Pancreas (tissue), 10 donors: ENCODE measurements at regions not wholly inside any gene's neighbourhood (a gene's known extent, or its start where the extent isn't known, plus 50 kb on each side); places are given as distances from the start of the nearest gene placed in this dataset.

Source experiments
- ATAC-seq, 4 donors: fragments of 200-7000 bp; cut with Tn5 transposase; one replicate each; pipeline versions ENCODE4 v1.8.0 to v1.9.1; 2020; ENCODE audit warnings: mild to moderate bottlenecking in 4 of 4, moderate library complexity in 4 of 4
- DNase-seq, 6 donors: peaks; one replicate each; pipeline ENCODE4 v3.0.0-alpha.2; 2020
- FAIRE-seq: peaks from 2 replicates; lab custom pipeline; 2012; peaks lifted over from hg19 to GRCh38; lab: Jason Lieb, UNC
- H3K27ac ChIP-seq, 4 donors: fragments of 200-600 bp; sonication (generic); 1 replicate in 3 of 4; 2 replicates in 1 of 4; pipeline versions ENCODE4 v1.5.0 to v1.8.0; 2020
- H3K27me3 ChIP-seq, 4 donors: fragments of 200-600 bp; one replicate each; pipeline ENCODE4 v1.8.0; 2021
- H3K36me3 ChIP-seq, 3 donors: fragments of 200-600 bp; sonication (generic) in 1 of 3; one replicate each; pipeline versions ENCODE4 v1.5.0 to v1.8.0; 2020 to 2021
- H3K4me1 ChIP-seq, 3 donors: fragments of 200-600 bp; one replicate each; pipeline ENCODE4 v1.8.0; 2021
- H3K4me3 ChIP-seq, 4 donors: fragments of 200-600 bp; sonication (generic) in 2 of 4; one replicate each; pipeline versions ENCODE4 v1.5.0 to v1.8.0; 2020 to 2021
- H3K9me3 ChIP-seq, 4 donors: fragments of 200-600 bp; one replicate each; pipeline ENCODE4 v1.8.0; 2021
- CTCF ChIP-seq, 4 donors: fragments of 200-600 bp; sonication (generic) in 3 of 4; IDR thresholded peaks; one replicate each; pipeline versions ENCODE4 v1.5.0 to v1.8.0; 2021; ENCODE audit warnings: antibody characterized with exemption in 4 of 4
- WGBS, 2 donors: extraction: QIAGEN DNeasy Blood & Tissue Kit; methylation state at CpG; one replicate each; pipeline ENCODE4 v1.1.7; 2013; 5-methylcytosine and 5-hydroxymethylcytosine counted together
- intact Hi-C, 3 donors: fragments of 100-400 bp; cut with DNase I; formaldehyde crosslinking; loops; one replicate each; pipeline versions ENCODE4 v1.11.1 to v1.14.2; 2022
- donor health status: healthy with polysubstance abuse.
- donor health status: DM: no; HTN: no; CAD: no; lungs with moderate emphysema.
- donor health status: DM: no; HTN: no; CAD: no.
- donor health status: control.
- donor health status: control.
- donor health status: Bipolar disorder and iron deficiency.
- donor health status: DM: yes; HTN: yes; CAD: no.
- donor health status: DM: no; HTN: no; CAD: no.
- donor health status: DM: no; HTN: no; CAD: no.
- donor health status: DM: yes; HTN: yes; CAD: no.

GRCh38 chr22:27682437-27682836 is 119.1 kb downstream of the MN1 start:
- 58 to 61% methylated on average over 9 of the region's 9 CpGs for WGBS, 2 donors
- Histone ChIP-seq H3K4me1 (no peaks in the 10 kb centered on the region), H3K27ac (no peak overlapping the region), H3K36me3 (no peaks in the 10 kb centered on the region), H3K9me3 (no peaks in the 10 kb centered on the region), H3K27me3 (no peaks in the 10 kb centered on the region), H3K4me3 (no peak overlapping the region)
- no peak for TF ChIP-seq CTCF (IDR thresholded peaks at IDR 0.05)
- intact Hi-C loops: no loop called here
- DNase-seq: no peak
- no peak for FAIRE-seq
- no peak for ATAC-seq

DNA sequence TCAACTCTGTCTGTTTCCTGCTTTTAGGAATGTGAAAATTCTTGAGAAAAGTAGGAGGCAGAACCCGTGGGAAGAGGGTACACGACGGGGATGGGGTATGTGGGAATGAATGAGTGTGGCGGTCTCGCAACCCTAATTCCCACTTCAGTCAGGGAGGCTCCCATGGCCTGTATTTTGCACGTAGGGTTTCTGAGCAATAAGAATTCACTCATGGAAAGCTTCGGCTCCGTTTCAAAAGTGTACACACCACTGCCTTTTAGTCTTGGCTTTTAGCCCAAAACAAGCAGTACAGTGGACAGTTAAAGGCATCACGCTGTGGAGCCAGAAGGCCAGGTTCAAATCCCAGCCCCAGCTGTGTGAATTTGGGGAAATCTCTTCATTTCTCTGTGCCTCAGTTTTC is 116.7 kb downstream of the MN1 start:
- TF ChIP-seq CTCF (IDR thresholded peaks at IDR 0.05): no peak
- intact Hi-C loops: no loop called here
- no peak for ATAC-seq
- Histone ChIP-seq H3K27me3 (no peaks in the 10 kb centered on the region), H3K4me3 (no peak overlapping the region), H3K36me3 (no peaks in the 10 kb centered on the region), H3K9me3 (no peaks in the 10 kb centered on the region), H3K4me1 (no peaks in the 10 kb centered on the region), H3K27ac (no peak overlapping the region)
- WGBS, 2 donors: 66% methylated on average over 9 of the region's 9 CpGs
- DNase-seq: no peak
- FAIRE-seq: no peak

DNA sequence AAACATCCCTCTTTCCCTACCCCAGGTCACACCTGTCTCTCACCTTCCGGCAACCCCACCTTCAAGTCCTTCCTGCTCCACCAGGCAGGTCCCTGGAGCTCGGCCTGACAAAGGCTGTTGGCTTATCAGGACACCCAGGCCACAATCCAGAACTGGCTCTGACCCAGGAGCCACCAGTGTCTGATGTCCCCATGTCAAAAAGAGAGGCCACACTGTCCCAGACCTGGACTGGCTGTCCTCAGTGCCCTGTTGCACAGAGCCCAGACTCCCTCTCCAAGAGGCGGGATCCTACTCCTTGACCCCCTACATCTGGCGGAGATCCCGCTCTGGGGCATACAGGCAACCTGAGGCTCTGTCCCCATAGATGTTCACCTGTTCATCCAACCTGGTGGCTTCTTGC is 116.0 kb downstream of the MN1 start:
- 81% methylated on average over 5 of the region's 5 CpGs for WGBS, 2 donors
- Histone ChIP-seq H3K27ac (no peak overlapping the region), H3K4me3 (no peak overlapping the region), H3K27me3 (no peaks in the 10 kb centered on the region), H3K4me1 (no peaks in the 10 kb centered on the region), H3K36me3 (no peaks in the 10 kb centered on the region), H3K9me3 (no peaks in the 10 kb centered on the region)
- DNase-seq (no peak), FAIRE-seq (no peak), ATAC-seq (no peak)
- TF ChIP-seq CTCF (IDR thresholded peaks at IDR 0.05): no peak
- intact Hi-C loops: no loop called here

DNA sequence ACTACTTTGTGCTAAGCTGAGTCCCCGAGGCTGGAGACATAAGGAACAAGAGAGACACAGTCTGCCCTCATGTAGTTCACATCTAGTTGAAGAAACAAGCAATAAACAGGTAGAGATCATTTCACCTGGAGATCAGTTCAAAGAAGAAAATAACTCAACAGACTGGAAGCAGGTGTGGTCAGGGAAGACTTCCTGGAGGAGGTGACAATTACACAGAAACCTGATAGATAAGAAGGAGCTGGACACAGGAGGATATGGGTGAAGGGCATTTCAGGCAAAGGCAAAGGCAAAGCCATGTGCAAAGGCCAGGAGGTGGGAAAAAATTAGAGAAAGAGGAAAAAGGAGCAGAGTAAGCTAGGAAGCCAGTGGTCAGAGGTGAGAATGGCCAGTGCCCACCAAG is 115.6 kb downstream of the MN1 start:
- FAIRE-seq: no peak
- no peak for ATAC-seq
- no peaks in the 10 kb centered on the region for H3K9me3 ChIP-seq
- intact Hi-C loops: no loop called here
- no peak overlapping the region for H3K4me3 ChIP-seq
- no peak for TF ChIP-seq CTCF (IDR thresholded peaks at IDR 0.05)
- peak overlapping the region in 2 of 4 donors; percentile 37 to 53 for H3K27ac ChIP-seq
- WGBS, 2 donors: 81 to 93% methylated on average over 1 of the region's 1 CpG
- no peak for DNase-seq
- no peaks in the 10 kb centered on the region for H3K27me3 ChIP-seq
- no peaks in the 10 kb centered on the region for H3K36me3 ChIP-seq
- no peaks in the 10 kb centered on the region for H3K4me1 ChIP-seq

GRCh38 chr22:27686534-27686933 is 115.0 kb downstream of the MN1 start:
- peak; percentile 39 to 72 (median 66) for DNase-seq
- Histone ChIP-seq H3K9me3 (no peaks in the 10 kb centered on the region), H3K4me1 (no peaks in the 10 kb centered on the region), H3K27me3 (no peaks in the 10 kb centered on the region), H3K4me3 (no peak overlapping the region), H3K27ac (peak overlapping the region in 2 of 4 donors; percentile 37 to 53), H3K36me3 (no peaks in the 10 kb centered on the region)
- FAIRE-seq: no peak
- ATAC-seq: peak; percentile 94 to 96 (median 94)
- TF ChIP-seq CTCF (IDR thresholded peaks at IDR 0.05): no peak
- 41 to 56% methylated on average over 10 of the region's 10 CpGs for WGBS, 2 donors
- intact Hi-C loops: no loop called here
